IPS DF 6.9 (cell line): ENCODE measurements at regions not wholly inside any gene's neighbourhood (a gene's known extent, or its start where the extent isn't known, plus 50 kb on each side); places are given as distances from the start of the nearest gene placed in this dataset.

ENCODE experiments used
- DNase-seq: peaks from one replicate; pipeline ENCODE4 v3.0.0-alpha.2; 2013; ENCODE audit warnings: low read depth, low spot score
- H3K27ac ChIP-seq: one replicate; pipeline ENCODE4 v1.5.1; 2013; ENCODE audit warnings: low read length, control low read depth
- H3K27me3 ChIP-seq: 2 replicates; pipeline ENCODE4 v1.6.1; 2013; ENCODE audit warnings: mild to moderate bottlenecking, low read length; ENCODE audit not compliant: control insufficient read depth, insufficient read depth
- H3K36me3 ChIP-seq: 2 replicates; pipeline ENCODE4 v1.6.1; 2013; ENCODE audit warnings: low read length; ENCODE audit not compliant: control insufficient read depth, insufficient read depth
- H3K4me1 ChIP-seq: 2 replicates; pipeline ENCODE4 v1.6.1; 2013; ENCODE audit warnings: low read length; ENCODE audit not compliant: control insufficient read depth, insufficient read depth
- H3K4me3 ChIP-seq: 2 replicates; pipeline ENCODE4 v1.5.1; 2013; ENCODE audit warnings: mild to moderate bottlenecking, low read length
- H3K9me3 ChIP-seq: 2 replicates; pipeline ENCODE4 v1.6.1; 2013; ENCODE audit warnings: low read length, inconsistent platforms; ENCODE audit not compliant: control insufficient read depth, insufficient read depth
- WGBS: extraction: QIAGEN DNeasy Blood & Tissue Kit; methylation state at CpG from one replicate; pipeline ENCODE4 v1.1.7; 2013; ENCODE audit warnings: mixed read lengths, missing lambda C conversion rate; ENCODE audit not compliant: insufficient read length, insufficient coverage; 5-methylcytosine and 5-hydroxymethylcytosine counted together

- Histone ChIP-seq H3K4me3 (no peak overlapping the region), H3K9me3 (no peaks in the 10 kb centered on the region; the same call in 1 of the 2 replicates), H3K27ac (no peak overlapping the region), H3K27me3 (no peaks in the 10 kb centered on the region), H3K36me3 (no peaks in the 10 kb centered on the region), H3K4me1 (no peaks in the 10 kb centered on the region; the same call in 1 of the 2 replicates)
- no peak for DNase-seq
These were observed 330.7 kb downstream of the NUF2 start for GRCh38 chr1:163652441-163652840.

GRCh38 chr1:163655565-163655964, 333.8 kb downstream of the NUF2 start:
- Histone ChIP-seq H3K27me3 (no peaks in the 10 kb centered on the region), H3K27ac (no peak overlapping the region), H3K4me1 (no peaks in the 10 kb centered on the region; the same call in 1 of the 2 replicates), H3K36me3 (no peaks in the 10 kb centered on the region), H3K9me3 (no peaks in the 10 kb centered on the region), H3K4me3 (no peak overlapping the region)
- DNase-seq, result no peak

GRCh38 chr1:163656095-163656759, 334.5 kb downstream of the NUF2 start:
- H3K4me3 ChIP-seq, result no peak overlapping the region
- H3K27ac ChIP-seq, result no peak overlapping the region
- no CpG with 5 or more reads among the region's 4 CpGs for WGBS
- no peaks in the 10 kb centered on the region for H3K36me3 ChIP-seq
- no peak for DNase-seq
- H3K4me1 ChIP-seq, result no peaks in the 10 kb centered on the region
- H3K9me3 ChIP-seq, result no peaks in the 10 kb centered on the region
- no peaks in the 10 kb centered on the region for H3K27me3 ChIP-seq

DNA sequence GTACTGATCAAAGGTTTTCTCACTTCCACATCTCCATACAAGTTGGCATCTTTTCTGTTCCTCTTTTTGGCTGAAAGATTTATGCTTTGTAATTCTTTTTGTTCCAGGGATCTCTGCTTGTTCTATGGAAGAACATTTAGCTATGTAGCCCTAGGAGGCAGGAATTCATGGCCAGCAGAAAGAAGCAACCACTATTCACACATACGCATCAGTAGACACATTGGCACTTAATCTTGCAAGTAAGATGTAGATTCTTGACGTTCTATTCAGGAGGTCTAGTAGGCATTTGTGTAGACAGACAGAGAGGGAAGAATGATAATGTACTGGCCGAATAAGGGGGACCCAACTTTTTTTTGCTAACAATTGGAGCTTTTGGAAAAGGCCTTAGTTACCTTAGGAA, 336.0 kb downstream of the NUF2 start:
- WGBS, result no CpG with 5 or more reads among the region's 3 CpGs
- H3K36me3 ChIP-seq, result no peaks in the 10 kb centered on the region

DNA sequence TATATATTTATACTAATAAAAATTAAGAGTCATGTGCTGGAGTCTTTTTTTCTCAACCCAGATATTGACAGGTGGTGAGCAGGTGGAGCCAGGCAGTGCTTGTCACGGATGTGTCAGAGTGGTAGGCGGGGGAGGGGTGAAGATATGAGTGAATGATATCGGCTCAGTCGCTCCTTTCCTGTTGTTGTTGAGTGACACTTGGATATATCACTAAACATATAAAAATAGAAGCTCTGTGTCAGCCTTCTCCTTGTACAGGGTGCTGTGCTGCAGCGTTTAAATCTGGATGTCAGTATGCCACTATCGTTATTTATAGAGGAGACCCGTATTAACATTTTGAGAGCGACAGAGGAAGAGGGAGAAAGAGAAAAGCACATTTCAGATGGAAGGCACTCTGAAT, 339.6 kb downstream of the NUF2 start:
- no peaks in the 10 kb centered on the region for H3K27me3 ChIP-seq
- no peak overlapping the region for H3K27ac ChIP-seq
- no peaks in the 10 kb centered on the region for H3K36me3 ChIP-seq
- no peaks in the 10 kb centered on the region for H3K4me1 ChIP-seq
- WGBS, result no CpG with 5 or more reads among the region's 8 CpGs
- no peak for DNase-seq
- H3K9me3 ChIP-seq, result no peaks in the 10 kb centered on the region
- no peak overlapping the region for H3K4me3 ChIP-seq

More for the DNA sequence above, 336.0 kb downstream of the NUF2 start:
- Histone ChIP-seq H3K4me1 (no peaks in the 10 kb centered on the region), H3K4me3 (no peak overlapping the region), H3K27me3 (no peaks in the 10 kb centered on the region), H3K27ac (no peak overlapping the region), H3K9me3 (no peaks in the 10 kb centered on the region)
- no peak for DNase-seq

- Histone ChIP-seq H3K27me3 (no peaks in the 10 kb centered on the region), H3K9me3 (no peaks in the 10 kb centered on the region), H3K4me1 (no peaks in the 10 kb centered on the region), H3K27ac (no peak overlapping the region), H3K36me3 (no peaks in the 10 kb centered on the region), H3K4me3 (no peak overlapping the region)
- DNase-seq, result no peak
- no CpG with 5 or more reads among the region's 6 CpGs for WGBS
These were observed 343.0 kb downstream of the NUF2 start for GRCh38 chr1:163664671-163665335.

GRCh38 chr1:163668472-163668871, 346.7 kb downstream of the NUF2 start:
- Histone ChIP-seq H3K4me3 (no peak overlapping the region), H3K27ac (no peak overlapping the region), H3K27me3 (no peaks in the 10 kb centered on the region), H3K36me3 (no peaks in the 10 kb centered on the region), H3K4me1 (no peaks in the 10 kb centered on the region), H3K9me3 (no peaks in the 10 kb centered on the region)
- WGBS, result no CpG with 5 or more reads among the region's 2 CpGs
- no peak for DNase-seq

DNA sequence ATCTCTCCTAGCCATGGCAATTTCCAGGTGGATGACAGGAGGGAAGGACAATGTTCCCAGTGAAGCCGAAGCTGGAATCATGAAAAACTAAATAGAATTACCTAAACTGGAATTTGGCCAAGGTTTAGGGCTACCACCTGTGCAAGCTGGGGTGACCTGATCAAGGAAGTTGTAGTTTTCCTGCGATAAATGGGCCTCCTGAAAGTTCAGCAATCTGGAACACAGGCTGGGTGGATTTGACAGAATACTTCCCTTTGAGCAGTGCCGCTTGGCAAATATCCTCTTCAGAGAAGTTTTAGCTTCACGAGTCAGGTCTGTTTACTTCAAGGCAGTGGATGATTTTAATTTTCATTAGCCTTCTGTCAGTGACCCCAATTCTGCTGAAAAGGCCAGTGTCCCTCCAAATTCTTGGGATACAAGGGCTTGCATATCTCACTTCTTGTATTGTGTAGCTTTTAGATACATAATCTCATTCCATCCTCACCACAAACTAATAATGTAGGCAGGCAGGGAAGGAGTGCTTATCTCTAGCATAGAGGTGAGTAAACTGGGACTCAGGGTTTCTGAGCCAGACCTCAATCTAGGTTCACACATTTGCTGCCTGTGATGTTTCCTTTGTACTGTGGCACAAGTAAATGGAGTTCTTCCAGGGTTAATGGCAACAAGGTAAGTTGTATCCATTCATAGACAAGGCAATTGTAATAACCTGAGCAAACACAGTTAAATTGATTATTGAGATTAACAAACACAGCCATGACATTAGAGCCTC, 349.4 kb downstream of the NUF2 start:
- DNase-seq, result no peak
- no CpG with 5 or more reads among the region's 4 CpGs for WGBS
- no peaks in the 10 kb centered on the region for H3K9me3 ChIP-seq
- no peaks in the 10 kb centered on the region for H3K27me3 ChIP-seq
- no peaks in the 10 kb centered on the region for H3K36me3 ChIP-seq
- no peaks in the 10 kb centered on the region for H3K4me1 ChIP-seq
- no peak overlapping the region for H3K27ac ChIP-seq
- no peak overlapping the region for H3K4me3 ChIP-seq

GRCh38 chr1:163672976-163673758, 351.4 kb downstream of the NUF2 start:
- no peaks in the 10 kb centered on the region for H3K27me3 ChIP-seq
- H3K27ac ChIP-seq, result no peak overlapping the region
- no peak overlapping the region for H3K4me3 ChIP-seq
- H3K4me1 ChIP-seq, result no peaks in the 10 kb centered on the region
- H3K36me3 ChIP-seq, result no peaks in the 10 kb centered on the region
- no peak for DNase-seq
- WGBS, result no CpG with 5 or more reads among the region's 9 CpGs
- H3K9me3 ChIP-seq, result no peaks in the 10 kb centered on the region

GRCh38 chr1:163673759-163674151, 352.0 kb downstream of the NUF2 start:
- no CpG with 5 or more reads among the region's 8 CpGs for WGBS
- H3K4me3 ChIP-seq, result no peak overlapping the region
- no peaks in the 10 kb centered on the region for H3K27me3 ChIP-seq
- no peaks in the 10 kb centered on the region for H3K36me3 ChIP-seq
- no peaks in the 10 kb centered on the region for H3K4me1 ChIP-seq
- no peak for DNase-seq
- H3K9me3 ChIP-seq, result no peaks in the 10 kb centered on the region
- no peak overlapping the region for H3K27ac ChIP-seq
